Smooth muscle cell (in vitro differentiated cells): ENCODE measurements at regions not wholly inside any gene's neighbourhood (a gene's known extent, or its start where the extent isn't known, plus 50 kb on each side); places are given as distances from the start of the nearest gene placed in this dataset.

Experiments used
- DNase-seq: peaks from one replicate; lab custom pipeline; 2025; ENCODE audit not compliant: unreplicated experiment; lab: John Stamatoyannopoulos, UW
- H2AFZ ChIP-seq: fragments of 200-600 bp; sonication (generic); 2 replicates; pipeline ENCODE4 v1.6.0; 2016; ENCODE audit warnings: antibody characterized with exemption, low read depth, mild to moderate bottlenecking
- H3F3A ChIP-seq: fragments of 200-600 bp; sonication (generic); 2 replicates; pipeline ENCODE4 v1.6.0; 2017; ENCODE audit warnings: antibody characterized with exemption, low read depth
- H3K27ac ChIP-seq: fragments of 200-600 bp; sonication (generic); 2 replicates; pipeline ENCODE4 v1.5.1; 2016; ENCODE audit warnings: low read depth, mild to moderate bottlenecking
- H3K27me3 ChIP-seq: fragments of 200-600 bp; sonication (generic); 2 replicates; pipeline ENCODE4 v1.6.1; 2016; ENCODE audit warnings: low read depth, mild to moderate bottlenecking
- H3K36me3 ChIP-seq: fragments of 200-600 bp; sonication (generic); 2 replicates; pipeline ENCODE4 v1.5.1; 2016; ENCODE audit warnings: low read depth
- H3K4me1 ChIP-seq: fragments of 200-600 bp; sonication (generic); 2 replicates; pipeline ENCODE4 v1.5.1; 2016; ENCODE audit warnings: low read depth
- H3K4me2 ChIP-seq: fragments of 200-600 bp; sonication (generic); 2 replicates; pipeline ENCODE4 v1.6.0; 2016; ENCODE audit warnings: mild to moderate bottlenecking
- H3K4me3 ChIP-seq: fragments of 200-600 bp; sonication (generic); 2 replicates; pipeline ENCODE4 v1.5.1; 2016; ENCODE audit warnings: mild to moderate bottlenecking
- H3K79me2 ChIP-seq: fragments of 200-600 bp; sonication (generic); 2 replicates; pipeline ENCODE4 v1.6.0; 2016; ENCODE audit warnings: low read depth, mild to moderate bottlenecking
- H3K9ac ChIP-seq: fragments of 200-600 bp; sonication (generic); 2 replicates; pipeline ENCODE4 v1.6.0; 2016; ENCODE audit warnings: low read depth
- H3K9me3 ChIP-seq: fragments of 200-600 bp; sonication (generic); replicated peaks from 2 replicates; pipeline ENCODE4 v1.5.1; 2016; ENCODE audit warnings: low read depth
- H4K20me1 ChIP-seq: fragments of 200-600 bp; sonication (generic); 2 replicates; pipeline ENCODE4 v1.6.0; 2016; ENCODE audit warnings: low read depth
- CTCF ChIP-seq: fragments of 200-600 bp; sonication (generic); IDR thresholded peaks from 2 replicates; pipeline ENCODE4 v1.5.1; 2017; ENCODE audit warnings: borderline replicate concordance, mild to moderate bottlenecking, antibody characterized with exemption; ENCODE audit not compliant: insufficient read depth, poor library complexity, severe bottlenecking
- WGBS: methylation state at CpG from one replicate; pipeline ENCODE4 v1.1.7; 2016; ENCODE audit warnings: low lambda C conversion rate; 5-methylcytosine and 5-hydroxymethylcytosine counted together

- H3K4me1 ChIP-seq = no peaks in the 10 kb centered on the region
- H2AFZ ChIP-seq = no peak overlapping the region
- H3K27ac ChIP-seq = no peak overlapping the region
- 80% methylated on average over 4 of the region's 4 CpGs for WGBS
- H3K9ac ChIP-seq = no peak overlapping the region
- H3K27me3 ChIP-seq = no peaks in the 10 kb centered on the region
- no peak for DNase-seq
- TF ChIP-seq CTCF = no peak
- no peaks in the 10 kb centered on the region for H4K20me1 ChIP-seq
- H3K36me3 ChIP-seq = no peaks in the 10 kb centered on the region
- no peaks in the 10 kb centered on the region for H3K9me3 ChIP-seq
- no peak overlapping the region for H3K4me2 ChIP-seq
- no peak overlapping the region for H3K4me3 ChIP-seq
- no peaks in the 10 kb centered on the region for H3F3A ChIP-seq
- no peaks in the 10 kb centered on the region for H3K79me2 ChIP-seq
Measured at GRCh38 chr3:103306104-103306503, 871.3 kb downstream of the ZPLD1 start.

- no peaks in the 10 kb centered on the region for H4K20me1 ChIP-seq
- 33% methylated on average over 1 of the region's 1 CpG for WGBS
- H3K9me3 ChIP-seq = no peaks in the 10 kb centered on the region
Measured at GRCh38 chr3:103308921-103309320, 874.1 kb downstream of the ZPLD1 start.

GRCh38 chr3:103319912-103320311 lies 885.1 kb downstream of the ZPLD1 start:
- no peak for TF ChIP-seq CTCF
- Histone ChIP-seq H2AFZ (no peak overlapping the region), H3K36me3 (no peaks in the 10 kb centered on the region), H3F3A (no peaks in the 10 kb centered on the region), H3K4me1 (no peaks in the 10 kb centered on the region), H3K27me3 (no peaks in the 10 kb centered on the region), H3K79me2 (no peaks in the 10 kb centered on the region), H3K9ac (no peak overlapping the region), H3K4me3 (no peak overlapping the region), H3K4me2 (no peak overlapping the region), H3K9me3 (no peaks in the 10 kb centered on the region), H3K27ac (no peak overlapping the region), H4K20me1 (no peaks in the 10 kb centered on the region)
- WGBS = 43% methylated on average over 2 of the region's 2 CpGs
- DNase-seq = no peak

More at GRCh38 chr3:103308921-103309320, 874.1 kb downstream of the ZPLD1 start:
- no peak overlapping the region for H3K4me2 ChIP-seq
- H3K27ac ChIP-seq = no peak overlapping the region
- H3K4me3 ChIP-seq = no peak overlapping the region
- no peaks in the 10 kb centered on the region for H3F3A ChIP-seq
- no peak for DNase-seq
- H3K79me2 ChIP-seq = no peaks in the 10 kb centered on the region
- no peaks in the 10 kb centered on the region for H3K36me3 ChIP-seq
- peak; percentile 19 for TF ChIP-seq CTCF
- H3K27me3 ChIP-seq = no peaks in the 10 kb centered on the region
- H3K9ac ChIP-seq = no peak overlapping the region
- H3K4me1 ChIP-seq = no peaks in the 10 kb centered on the region
- H2AFZ ChIP-seq = no peak overlapping the region

- no peaks in the 10 kb centered on the region for H4K20me1 ChIP-seq
- H3F3A ChIP-seq = no peaks in the 10 kb centered on the region
- H3K9me3 ChIP-seq = no peaks in the 10 kb centered on the region
- no peaks in the 10 kb centered on the region for H3K27me3 ChIP-seq
- H2AFZ ChIP-seq = no peak overlapping the region
- no peaks in the 10 kb centered on the region for H3K4me1 ChIP-seq
- no peak for DNase-seq
- no peak overlapping the region for H3K9ac ChIP-seq
- H3K4me3 ChIP-seq = no peak overlapping the region
- H3K79me2 ChIP-seq = no peaks in the 10 kb centered on the region
- H3K4me2 ChIP-seq = no peak overlapping the region
- no peak overlapping the region for H3K27ac ChIP-seq
- no peak for TF ChIP-seq CTCF
- H3K36me3 ChIP-seq = no peaks in the 10 kb centered on the region
- WGBS = 89% methylated on average over 2 of the region's 2 CpGs
Measured at GRCh38 chr3:103337179-103337845, 902.5 kb downstream of the ZPLD1 start.
